SK-MEL-5 (cell line): ENCODE measurements at regions not wholly inside any gene's neighbourhood (a gene's known extent, or its start where the extent isn't known, plus 50 kb on each side); places are given as distances from the start of the nearest gene placed in this dataset.

Source experiments
- DNase-seq: peaks from one replicate; pipeline ENCODE4 v3.0.0-alpha.2; 2016; ENCODE audit warnings: low read depth, low spot score
- in situ Hi-C: cut with HindIII; loops from 2 replicates; pipeline ENCODE4 v1.10.0; 2016; ENCODE audit warnings: low sequenced_read_pairs, high pct_unique_total_duplicates, low pct_unique_long_range_greater_than_20kb

- in situ Hi-C loops = no loop called here
- peak; percentile 31 for DNase-seq
Measured at GRCh38 chr13:47835470-47836228, 165.4 kb downstream of the SUCLA2 start.

GRCh38 chr13:47832458-47832972, 168.6 kb downstream of the SUCLA2 start:
- in situ Hi-C loops = no loop called here
- no peak for DNase-seq

- DNase-seq = no peak
- in situ Hi-C loops = no loop called here
Measured at GRCh38 chr13:47831265-47831664, 169.8 kb downstream of the SUCLA2 start.

GRCh38 chr13:47829690-47830089, 171.4 kb downstream of the SUCLA2 start:
- no peak for DNase-seq
- in situ Hi-C loops = no loop called here

- DNase-seq = no peak
- in situ Hi-C loops = no loop called here
Measured at GRCh38 chr13:47826471-47826870, 174.6 kb downstream of the SUCLA2 start.

- in situ Hi-C loops = no loop called here
- DNase-seq = no peak
Measured at GRCh38 chr13:47822036-47822435, 179.0 kb downstream of the SUCLA2 start.

GRCh38 chr13:47816831-47817230, 184.2 kb downstream of the SUCLA2 start:
- DNase-seq = no peak
- in situ Hi-C loops = no loop called here

GRCh38 chr13:47813718-47814117, 187.4 kb downstream of the SUCLA2 start:
- in situ Hi-C loops = no loop called here
- DNase-seq = no peak

- in situ Hi-C loops = no loop called here
- no peak for DNase-seq
Measured at GRCh38 chr13:47809411-47809810, 191.7 kb downstream of the SUCLA2 start.

- in situ Hi-C loops = no loop called here
- no peak for DNase-seq
Measured at GRCh38 chr13:47803131-47803530, 197.9 kb downstream of the SUCLA2 start.

- DNase-seq = no peak
- in situ Hi-C loops = no loop called here
Measured at GRCh38 chr13:47801555-47801954, 199.5 kb downstream of the SUCLA2 start.

- in situ Hi-C loops = no loop called here
- no peak for DNase-seq
Measured at GRCh38 chr13:47800593-47800992, 200.5 kb downstream of the SUCLA2 start.

- in situ Hi-C loops = no loop called here
- peak; percentile 43 for DNase-seq
Measured at GRCh38 chr13:47798906-47799305, 202.2 kb downstream of the SUCLA2 start.

GRCh38 chr13:47798194-47798593, 202.9 kb downstream of the SUCLA2 start:
- no peak for DNase-seq
- in situ Hi-C loops = no loop called here

- DNase-seq = no peak
- in situ Hi-C loops = no loop called here
Measured at GRCh38 chr13:47796816-47797215, 204.3 kb downstream of the SUCLA2 start.

GRCh38 chr13:47794963-47795362, 206.1 kb downstream of the SUCLA2 start:
- in situ Hi-C loops = no loop called here
- peak; percentile 38 for DNase-seq

- no peak for DNase-seq
- in situ Hi-C loops = no loop called here
Measured at GRCh38 chr13:47790755-47791154, 210.3 kb downstream of the SUCLA2 start.

GRCh38 chr13:47788844-47789243, 212.2 kb downstream of the SUCLA2 start:
- in situ Hi-C loops = no loop called here
- no peak for DNase-seq

GRCh38 chr13:47774671-47774994, 226.4 kb downstream of the SUCLA2 start:
- DNase-seq = no peak
- in situ Hi-C loops = no loop called here

GRCh38 chr13:47764817-47765216, 236.3 kb downstream of the SUCLA2 start:
- no peak for DNase-seq
- in situ Hi-C loops = no loop called here
